Mesendoderm (in vitro differentiated cells): ENCODE measurements at regions not wholly inside any gene's neighbourhood (a gene's known extent, or its start where the extent isn't known, plus 50 kb on each side); places are given as distances from the start of the nearest gene placed in this dataset.

Experiments
- DNase-seq: peaks from one replicate; pipeline ENCODE4 v3.0.0; 2013
- H2AK5ac ChIP-seq: 2 replicates; pipeline ENCODE4 v1.6.1; 2013; ENCODE audit warnings: low read length, inconsistent platforms
- H2BK120ac ChIP-seq: 2 replicates; pipeline ENCODE4 v1.6.1; 2013; ENCODE audit warnings: low read depth, mild to moderate bottlenecking, low read length, moderate library complexity, mixed read lengths
- H2BK15ac ChIP-seq: replicated peaks from 2 replicates; pipeline ENCODE4 v1.6.1; 2013; ENCODE audit warnings: low read depth, mild to moderate bottlenecking, moderate library complexity
- H2BK5ac ChIP-seq: 2 replicates; pipeline ENCODE4 v1.6.1; 2013; ENCODE audit warnings: low read length, inconsistent platforms
- H3K18ac ChIP-seq: 2 replicates; pipeline ENCODE4 v1.6.1; 2013; ENCODE audit warnings: mild to moderate bottlenecking, low read length, mixed read lengths
- H3K23ac ChIP-seq: one replicate; pipeline ENCODE4 v1.6.1; 2013; ENCODE audit warnings: low read length
- H3K27ac ChIP-seq: 2 replicates; pipeline ENCODE4 v1.5.1; 2013; ENCODE audit warnings: low read depth, mild to moderate bottlenecking, inconsistent platforms, low read length, moderate library complexity
- H3K27me3 ChIP-seq: 2 replicates; pipeline ENCODE4 v1.6.1; 2013; ENCODE audit warnings: low read length, control low read depth, mild to moderate bottlenecking, inconsistent platforms; ENCODE audit not compliant: insufficient read depth, poor library complexity
- H3K36me3 ChIP-seq: 2 replicates; pipeline ENCODE4 v1.6.1; 2013; ENCODE audit warnings: low read length, inconsistent platforms; ENCODE audit not compliant: control insufficient read depth, insufficient read depth
- H3K4ac ChIP-seq: one replicate; pipeline ENCODE4 v1.6.1; 2013; ENCODE audit warnings: low read depth, mild to moderate bottlenecking, low read length, moderate library complexity
- H3K4me1 ChIP-seq: 2 replicates; pipeline ENCODE4 v1.6.1; 2013; ENCODE audit warnings: low read depth, low read length, inconsistent platforms; ENCODE audit not compliant: control insufficient read depth
- H3K4me2 ChIP-seq: 2 replicates; pipeline ENCODE4 v1.6.1; 2013; ENCODE audit warnings: low read length
- H3K4me3 ChIP-seq: 2 replicates; pipeline ENCODE4 v1.5.1; 2013; ENCODE audit warnings: mild to moderate bottlenecking, low read length
- H3K56ac ChIP-seq: one replicate; pipeline ENCODE4 v1.6.1; 2013; ENCODE audit warnings: low read length
- H3K79me1 ChIP-seq: 2 replicates; pipeline ENCODE4 v1.6.1; 2013; ENCODE audit warnings: low read length, inconsistent platforms
- H3K79me2 ChIP-seq: 2 replicates; pipeline ENCODE4 v1.6.1; 2013; ENCODE audit warnings: mild to moderate bottlenecking, low read length; ENCODE audit not compliant: control insufficient read depth, insufficient read depth
- H3K9ac ChIP-seq: 2 replicates; pipeline ENCODE4 v1.6.1; 2013; ENCODE audit warnings: low read length, inconsistent platforms
- H4K5ac ChIP-seq: one replicate; pipeline ENCODE4 v1.6.1; 2013; ENCODE audit warnings: low read length
- H4K8ac ChIP-seq: one replicate; pipeline ENCODE4 v1.6.1; 2013; ENCODE audit warnings: low read depth, mild to moderate bottlenecking, control low read depth, low read length, moderate library complexity
- WGBS: extraction: QIAGEN DNeasy Blood & Tissue Kit; methylation state at CpG from one replicate; pipeline ENCODE4 v1.1.7; 2013; ENCODE audit warnings: low lambda C conversion rate, missing lambda C conversion rate; ENCODE audit not compliant: insufficient coverage; ENCODE audit errors: extremely low coverage; 5-methylcytosine and 5-hydroxymethylcytosine counted together

GRCh38 chr6:81857812-81858211 lies 105.3 kb upstream of the TENT5A start:
- no peaks in the 10 kb centered on the region for H3K36me3 ChIP-seq
- H3K79me1 ChIP-seq, result no peaks in the 10 kb centered on the region
- H3K4me2 ChIP-seq, result no peak overlapping the region
- no peak overlapping the region for H4K5ac ChIP-seq
- DNase-seq, result no peak
- no peak overlapping the region for H3K9ac ChIP-seq
- H3K18ac ChIP-seq, result no peak overlapping the region
- no peaks in the 10 kb centered on the region for H3K27me3 ChIP-seq
- H2BK15ac ChIP-seq, result no peak overlapping the region
- H3K4me3 ChIP-seq, result no peak overlapping the region
- no peaks in the 10 kb centered on the region for H3K79me2 ChIP-seq
- no peak overlapping the region for H2BK120ac ChIP-seq
- no peak overlapping the region for H4K8ac ChIP-seq
- H3K4ac ChIP-seq, result no peak overlapping the region
- no peak overlapping the region for H3K27ac ChIP-seq
- H3K4me1 ChIP-seq, result no peaks in the 10 kb centered on the region
- no peak overlapping the region for H2BK5ac ChIP-seq
- H3K23ac ChIP-seq, result no peak overlapping the region
- no peak overlapping the region for H2AK5ac ChIP-seq
- H3K56ac ChIP-seq, result no peak overlapping the region

GRCh38 chr6:81856872-81857271 lies 104.4 kb upstream of the TENT5A start:
- H3K4me2 ChIP-seq, result no peak overlapping the region
- DNase-seq, result no peak
- no peak overlapping the region for H2BK5ac ChIP-seq
- H3K27ac ChIP-seq, result no peak overlapping the region
- no peaks in the 10 kb centered on the region for H3K4me1 ChIP-seq
- H3K23ac ChIP-seq, result no peak overlapping the region
- H3K18ac ChIP-seq, result no peak overlapping the region
- no peaks in the 10 kb centered on the region for H3K36me3 ChIP-seq
- no peak overlapping the region for H4K8ac ChIP-seq
- no peaks in the 10 kb centered on the region for H3K79me1 ChIP-seq
- H3K27me3 ChIP-seq, result no peaks in the 10 kb centered on the region
- WGBS, result no CpG with 5 or more reads among the region's 1 CpG
- H3K56ac ChIP-seq, result no peak overlapping the region
- H3K4me3 ChIP-seq, result no peak overlapping the region
- no peak overlapping the region for H2AK5ac ChIP-seq
- H2BK120ac ChIP-seq, result no peak overlapping the region
- no peak overlapping the region for H4K5ac ChIP-seq
- H3K9ac ChIP-seq, result no peak overlapping the region
- H3K79me2 ChIP-seq, result no peaks in the 10 kb centered on the region
- no peak overlapping the region for H3K4ac ChIP-seq
- H2BK15ac ChIP-seq, result no peak overlapping the region

GRCh38 chr6:81854474-81854873 lies 102.0 kb upstream of the TENT5A start:
- H4K5ac ChIP-seq, result no peak overlapping the region
- H3K4me2 ChIP-seq, result no peak overlapping the region
- H2BK5ac ChIP-seq, result no peak overlapping the region
- no peak overlapping the region for H3K9ac ChIP-seq
- no peak overlapping the region for H3K4ac ChIP-seq
- H3K4me3 ChIP-seq, result no peak overlapping the region
- WGBS, result no CpG with 5 or more reads among the region's 2 CpGs
- no peak for DNase-seq
- H2BK15ac ChIP-seq, result no peak overlapping the region
- H3K56ac ChIP-seq, result no peak overlapping the region
- no peak overlapping the region for H2AK5ac ChIP-seq
- H3K27me3 ChIP-seq, result no peaks in the 10 kb centered on the region
- H3K27ac ChIP-seq, result no peak overlapping the region
- no peaks in the 10 kb centered on the region for H3K79me1 ChIP-seq
- no peaks in the 10 kb centered on the region for H3K79me2 ChIP-seq
- no peak overlapping the region for H3K18ac ChIP-seq
- no peak overlapping the region for H4K8ac ChIP-seq
- no peaks in the 10 kb centered on the region for H3K4me1 ChIP-seq
- no peak overlapping the region for H3K23ac ChIP-seq
- no peaks in the 10 kb centered on the region for H3K36me3 ChIP-seq
- no peak overlapping the region for H2BK120ac ChIP-seq

- Histone ChIP-seq H2BK15ac (no peak overlapping the region), H3K4me3 (no peak overlapping the region), H4K8ac (no peak overlapping the region), H2BK5ac (no peak overlapping the region), H3K9ac (no peak overlapping the region), H3K27me3 (no peaks in the 10 kb centered on the region), H3K18ac (no peak overlapping the region), H3K36me3 (no peaks in the 10 kb centered on the region), H3K79me2 (no peaks in the 10 kb centered on the region), H3K4me1 (no peaks in the 10 kb centered on the region), H3K56ac (no peak overlapping the region), H2BK120ac (no peak overlapping the region), H2AK5ac (no peak overlapping the region), H3K4me2 (no peak overlapping the region), H4K5ac (no peak overlapping the region), H3K27ac (no peak overlapping the region), H3K79me1 (no peaks in the 10 kb centered on the region), H3K4ac (no peak overlapping the region), H3K23ac (no peak overlapping the region)
- no peak for DNase-seq
- no CpG with 5 or more reads among the region's 2 CpGs for WGBS
Measured at GRCh38 chr6:81853975-81854374, 101.5 kb upstream of the TENT5A start.

GRCh38 chr6:81849248-81849647 lies 96.8 kb upstream of the TENT5A start:
- H3K4me3 ChIP-seq, result no peak overlapping the region
- H3K27me3 ChIP-seq, result no peaks in the 10 kb centered on the region
- no peak overlapping the region for H3K4me2 ChIP-seq
- no peak overlapping the region for H4K8ac ChIP-seq
- H3K9ac ChIP-seq, result no peak overlapping the region
- no peak overlapping the region for H3K4ac ChIP-seq
- H2BK120ac ChIP-seq, result no peak overlapping the region
- no peak overlapping the region for H2BK5ac ChIP-seq
- H3K79me2 ChIP-seq, result no peaks in the 10 kb centered on the region
- no peak overlapping the region for H2AK5ac ChIP-seq
- no peaks in the 10 kb centered on the region for H3K4me1 ChIP-seq
- no peaks in the 10 kb centered on the region for H3K36me3 ChIP-seq
- DNase-seq, result no peak
- WGBS, result no CpG with 5 or more reads among the region's 4 CpGs
- no peak overlapping the region for H3K18ac ChIP-seq
- no peaks in the 10 kb centered on the region for H3K79me1 ChIP-seq
- H4K5ac ChIP-seq, result no peak overlapping the region
- no peak overlapping the region for H3K27ac ChIP-seq
- no peak overlapping the region for H3K56ac ChIP-seq
- H3K23ac ChIP-seq, result no peak overlapping the region
- H2BK15ac ChIP-seq, result no peak overlapping the region

- Histone ChIP-seq H3K27ac (no peak overlapping the region), H3K79me1 (no peaks in the 10 kb centered on the region), H2AK5ac (no peak overlapping the region), H3K9ac (no peak overlapping the region), H2BK5ac (no peak overlapping the region), H2BK15ac (no peak overlapping the region), H3K18ac (no peak overlapping the region), H4K8ac (no peak overlapping the region), H3K56ac (no peak overlapping the region), H3K4me1 (no peaks in the 10 kb centered on the region), H3K36me3 (no peaks in the 10 kb centered on the region), H3K79me2 (no peaks in the 10 kb centered on the region), H3K27me3 (no peaks in the 10 kb centered on the region), H3K4me3 (no peak overlapping the region), H2BK120ac (no peak overlapping the region), H3K4me2 (no peak overlapping the region), H3K4ac (no peak overlapping the region), H3K23ac (no peak overlapping the region), H4K5ac (no peak overlapping the region)
- WGBS, result no CpG with 5 or more reads among the region's 3 CpGs
- no peak for DNase-seq
Measured at GRCh38 chr6:81847866-81848265, 95.4 kb upstream of the TENT5A start.
